ENCODE measurements at regions not wholly inside any gene's neighbourhood (a gene's known extent, or its start where the extent isn't known, plus 50 kb on each side); places are given as distances from the start of the nearest gene placed in this dataset.

- TF ChIP-seq CTCF (IDR thresholded peaks at IDR 0.05), result no peak
- no peak for TF ChIP-seq ZFX (IDR thresholded peaks at IDR 0.05; ENCODE audit: borderline replicate concordance)
Measured at GRCh38 chr5:121500310-121500709, 351.4 kb upstream of the FTMT start.

Data from 22Rv1 (cell line).